SK-N-SH (cell line): ENCODE measurements at regions not wholly inside any gene's neighbourhood (a gene's known extent, or its start where the extent isn't known, plus 50 kb on each side); places are given as distances from the start of the nearest gene placed in this dataset.

Experiments
- CTCF ChIP-seq: fragments of 200-600 bp; sonication (generic); IDR thresholded peaks from 2 replicates; pipeline ENCODE4 v1.6.1; 2017; ENCODE audit warnings: antibody characterized with exemption, mild to moderate bottlenecking, moderate library complexity
- FOXM1 ChIP-seq: IDR thresholded peaks from 2 replicates; pipeline ENCODE4 v1.4.0; 2012; ENCODE audit warnings: low read depth, mild to moderate bottlenecking
- NFIC ChIP-seq: IDR thresholded peaks from 2 replicates; pipeline ENCODE4 v1.4.0; 2012; ENCODE audit warnings: borderline replicate concordance
- POLR2AphosphoS5 ChIP-seq: IDR thresholded peaks from 2 replicates; pipeline ENCODE4 v1.6.1; 2012; ENCODE audit warnings: low read depth, low read length
- RAD21 ChIP-seq: IDR thresholded peaks from 2 replicates; pipeline ENCODE4 v1.6.1; 2012; ENCODE audit warnings: mild to moderate bottlenecking, low read length
- RFX5 ChIP-seq: IDR thresholded peaks from 2 replicates; pipeline ENCODE4 v1.6.1; 2012; ENCODE audit warnings: mild to moderate bottlenecking, improper control_type of control experiment, low read length
- SIN3A ChIP-seq: IDR thresholded peaks from 2 replicates; pipeline ENCODE4 v1.6.1; 2012; ENCODE audit warnings: low read depth, mild to moderate bottlenecking, low read length, moderate library complexity, borderline replicate concordance
- TF ChIP-seq, protein P1 (sequence below): IDR thresholded peaks from 2 replicates; pipeline ENCODE4 v1.6.1; 2012; ENCODE audit warnings: mild to moderate bottlenecking, low read depth, low read length, moderate library complexity

DNA sequence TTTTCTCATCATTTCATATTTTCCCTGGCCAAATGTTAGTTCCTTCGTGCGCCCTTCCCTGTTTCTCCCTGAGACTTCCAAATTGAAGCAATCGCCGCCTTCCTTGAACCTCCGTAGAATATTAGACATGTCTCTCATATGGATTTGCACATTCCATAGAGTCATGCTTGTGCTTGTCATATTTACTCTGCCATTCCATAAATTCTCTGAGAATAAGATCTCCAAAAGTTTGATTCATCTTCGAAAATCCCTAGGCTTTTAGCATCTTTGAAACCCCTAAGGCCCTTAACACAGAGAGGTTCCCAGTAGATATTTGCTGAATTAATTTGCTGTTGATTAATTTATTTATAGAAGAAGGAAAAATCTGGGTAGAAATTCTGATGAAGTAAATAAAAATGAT lies 202.2 kb upstream of the PIK3C3 start:
- no peak for TF ChIP-seq NFIC
- TF ChIP-seq CTCF: no peak
- TF ChIP-seq, protein P1, sequence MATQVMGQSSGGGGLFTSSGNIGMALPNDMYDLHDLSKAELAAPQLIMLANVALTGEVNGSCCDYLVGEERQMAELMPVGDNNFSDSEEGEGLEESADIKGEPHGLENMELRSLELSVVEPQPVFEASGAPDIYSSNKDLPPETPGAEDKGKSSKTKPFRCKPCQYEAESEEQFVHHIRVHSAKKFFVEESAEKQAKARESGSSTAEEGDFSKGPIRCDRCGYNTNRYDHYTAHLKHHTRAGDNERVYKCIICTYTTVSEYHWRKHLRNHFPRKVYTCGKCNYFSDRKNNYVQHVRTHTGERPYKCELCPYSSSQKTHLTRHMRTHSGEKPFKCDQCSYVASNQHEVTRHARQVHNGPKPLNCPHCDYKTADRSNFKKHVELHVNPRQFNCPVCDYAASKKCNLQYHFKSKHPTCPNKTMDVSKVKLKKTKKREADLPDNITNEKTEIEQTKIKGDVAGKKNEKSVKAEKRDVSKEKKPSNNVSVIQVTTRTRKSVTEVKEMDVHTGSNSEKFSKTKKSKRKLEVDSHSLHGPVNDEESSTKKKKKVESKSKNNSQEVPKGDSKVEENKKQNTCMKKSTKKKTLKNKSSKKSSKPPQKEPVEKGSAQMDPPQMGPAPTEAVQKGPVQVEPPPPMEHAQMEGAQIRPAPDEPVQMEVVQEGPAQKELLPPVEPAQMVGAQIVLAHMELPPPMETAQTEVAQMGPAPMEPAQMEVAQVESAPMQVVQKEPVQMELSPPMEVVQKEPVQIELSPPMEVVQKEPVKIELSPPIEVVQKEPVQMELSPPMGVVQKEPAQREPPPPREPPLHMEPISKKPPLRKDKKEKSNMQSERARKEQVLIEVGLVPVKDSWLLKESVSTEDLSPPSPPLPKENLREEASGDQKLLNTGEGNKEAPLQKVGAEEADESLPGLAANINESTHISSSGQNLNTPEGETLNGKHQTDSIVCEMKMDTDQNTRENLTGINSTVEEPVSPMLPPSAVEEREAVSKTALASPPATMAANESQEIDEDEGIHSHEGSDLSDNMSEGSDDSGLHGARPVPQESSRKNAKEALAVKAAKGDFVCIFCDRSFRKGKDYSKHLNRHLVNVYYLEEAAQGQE: no peak
- no peak for TF ChIP-seq RFX5
- no peak for TF ChIP-seq FOXM1
- TF ChIP-seq POLR2AphosphoS5: no peak
- TF ChIP-seq SIN3A: no peak
- TF ChIP-seq RAD21: no peak
